RWPE1 (cell line): ENCODE measurements at regions not wholly inside any gene's neighbourhood (a gene's known extent, or its start where the extent isn't known, plus 50 kb on each side); places are given as distances from the start of the nearest gene placed in this dataset.

ENCODE experiments used
- CTCF ChIA-PET: fragments of 350-600 bp; sonication (Branson Sonifier 250); formaldehyde crosslinking; extraction: SDS; loops from one replicate; lab custom pipeline; 2021; lab: Yijun Ruan, JAX
- POLR2A ChIA-PET: fragments of 400-600 bp; formaldehyde crosslinking; extraction: SDS; loops from one replicate; lab custom pipeline; 2020; ENCODE audit warnings: antibody characterized with exemption; ENCODE audit not compliant: low non-redundant PET; lab: Yijun Ruan, JAX
- DNase-seq: peaks from one replicate; pipeline ENCODE4 v3.0.0; 2012; ENCODE audit warnings: low spot score
- H3K27ac ChIP-seq: fragments of 450-650 bp; 2 replicates; pipeline ENCODE4 v1.5.1; 2017
- CTCF ChIP-seq: fragments of 450-650 bp; conservative IDR thresholded peaks from 2 replicates; pipeline ENCODE4 v1.5.1; 2017; ENCODE audit warnings: low read depth, mild to moderate bottlenecking

- no peak overlapping the region for H3K27ac ChIP-seq
- no peak for TF ChIP-seq CTCF
- CTCF ChIA-PET: interaction anchor here (0.7 kb wide), 2 partner anchors 15 to 220 kb away, joined by 3 read pairs; no protein-coding TSS in a partner anchor
- POLR2A ChIA-PET: no interaction called here
- no peak for DNase-seq
Measured at GRCh38 chr5:168172760-168173223, 118.7 kb upstream of the WWC1 start.

GRCh38 chr5:168174376-168174775 lies 117.1 kb upstream of the WWC1 start:
- ChIA-PET POLR2A (no interaction called here), CTCF (interaction anchor here (1.1 kb wide), 1 partner anchor 46 kb away, joined by 4 read pairs; no protein-coding TSS in a partner anchor)
- no peak for DNase-seq
- H3K27ac ChIP-seq: no peak overlapping the region
- TF ChIP-seq CTCF: no peak

- CTCF ChIA-PET: interaction anchor here (0.6 kb wide), 1 partner anchor 12 kb away, joined by 3 read pairs; no protein-coding TSS in a partner anchor
- TF ChIP-seq CTCF: no peak
- DNase-seq: no peak
- POLR2A ChIA-PET: no interaction called here
- H3K27ac ChIP-seq: no peak overlapping the region
Measured at GRCh38 chr5:168176251-168176650, 115.2 kb upstream of the WWC1 start.

- POLR2A ChIA-PET: interaction anchor here (0.6 kb wide), 1 partner anchor 12 kb away, joined by 3 read pairs; no protein-coding TSS in a partner anchor
- CTCF ChIA-PET: interaction anchor here (0.6 kb wide), 1 partner anchor 21 kb away, joined by 3 read pairs; no protein-coding TSS in a partner anchor
- no peak overlapping the region for H3K27ac ChIP-seq
- TF ChIP-seq CTCF: no peak
- DNase-seq: no peak
Measured at GRCh38 chr5:168176941-168177340, 114.5 kb upstream of the WWC1 start.

GRCh38 chr5:168177831-168178450 lies 113.5 kb upstream of the WWC1 start:
- CTCF ChIA-PET: no interaction called here
- H3K27ac ChIP-seq: no peak overlapping the region
- DNase-seq: no peak
- POLR2A ChIA-PET: no interaction called here
- TF ChIP-seq CTCF: no peak

GRCh38 chr5:168179192-168179593 lies 112.3 kb upstream of the WWC1 start:
- ChIA-PET CTCF (no interaction called here), POLR2A (interaction anchor here (0.7 kb wide), 1 partner anchor 119 kb away, joined by 4 read pairs; no protein-coding TSS in a partner anchor)
- no peak for TF ChIP-seq CTCF
- no peak for DNase-seq
- no peak overlapping the region for H3K27ac ChIP-seq
